GM12878 (cell line): ENCODE measurements at regions not wholly inside any gene's neighbourhood (a gene's known extent, or its start where the extent isn't known, plus 50 kb on each side); places are given as distances from the start of the nearest gene placed in this dataset.

Source experiments
- ATAC-seq: fragments of 200-7000 bp; cut with Tn5 transposase; 3 replicates; pipeline ENCODE4 v1.9.1; 2020; ENCODE audit warnings: mild to moderate bottlenecking, moderate library complexity
- BruUV-seq: library from RNA; stranded (reverse); fragments of 400-500 nt; replicated peaks from 2 replicates; lab custom pipeline; 2021; lab: Mats Ljungman, UMichigan
- CTCF ChIA-PET: fragments of 300-600 bp; sonication (Branson Sonifier 250); formaldehyde crosslinking; extraction: SDS; loops from one replicate; lab custom pipeline; 2021; ENCODE audit warnings: inconsistent platforms; lab: Yijun Ruan, JAX
- POLR2A ChIA-PET: fragments of 350-600 bp; formaldehyde crosslinking; extraction: SDS; loops from one replicate; lab custom pipeline; 2021; ENCODE audit warnings: inconsistent platforms; lab: Charles Lee
- RAD21 ChIA-PET: fragments of 300-600 bp; sonication (Branson Sonifier 250); formaldehyde crosslinking; loops from one replicate; lab custom pipeline; 2023; ENCODE audit warnings: antibody characterized with exemption; ENCODE audit not compliant: unreplicated experiment; lab: Charles Lee
- SMC1A ChIA-PET: fragments of 300-600 bp; sonication (Branson Sonifier 250); formaldehyde crosslinking; loops from one replicate; lab custom pipeline; 2023; ENCODE audit not compliant: unreplicated experiment, uncharacterized antibody; lab: Charles Lee
- DNase-seq: peaks from one replicate; pipeline ENCODE4 v3.0.0-alpha.2; 2011; ENCODE audit warnings: low read depth, low spot score
- FAIRE-seq: peaks from 3 replicates; lab custom pipeline; 2011; peaks lifted over from hg19 to GRCh38; lab: Jason Lieb, UNC
- H2AFZ ChIP-seq: 2 replicates; pipeline ENCODE4 v1.6.0; 2011; ENCODE audit warnings: low read depth, low read length, control low read depth; ENCODE audit not compliant: control insufficient read depth
- H3K27ac ChIP-seq: 2 replicates; pipeline ENCODE4 v1.5.1; 2011; ENCODE audit warnings: control low read depth; ENCODE audit not compliant: control insufficient read depth, insufficient read depth
- H3K27me3 ChIP-seq, 2 experiments: replicated peaks in 1 of 2; 2 replicates each; pipeline versions ENCODE4 v1.6.0 to v1.6.1; 2011; ENCODE audit warnings: low read length in 1 of 2; ENCODE audit not compliant: control insufficient read depth in 2 of 2, insufficient read depth in 2 of 2
- H3K36me3 ChIP-seq, 2 experiments: 2 replicates each; pipeline ENCODE4 v1.5.1; 2011; ENCODE audit warnings: low read length in 1 of 2; ENCODE audit not compliant: control insufficient read depth in 2 of 2, insufficient read depth in 2 of 2
- H3K4me1 ChIP-seq: 2 replicates; pipeline ENCODE4 v1.6.1; 2011; ENCODE audit warnings: mild to moderate bottlenecking, low read length, moderate library complexity, mixed read lengths; ENCODE audit not compliant: control insufficient read depth, insufficient read depth
- H3K4me2 ChIP-seq: 2 replicates; pipeline ENCODE4 v1.6.0; 2011; ENCODE audit warnings: control low read depth; ENCODE audit not compliant: control insufficient read depth, insufficient read depth
- H3K4me3 ChIP-seq: fragments of 200-600 bp; sonication (generic); 2 replicates; pipeline ENCODE4 v1.5.1; 2016
- H3K79me2 ChIP-seq: 2 replicates; pipeline ENCODE4 v1.6.0; 2011; ENCODE audit warnings: low read length; ENCODE audit not compliant: control insufficient read depth, insufficient read depth
- H3K9ac ChIP-seq: 2 replicates; pipeline ENCODE4 v1.8.0; 2011; ENCODE audit warnings: low read length, control low read depth, mixed read lengths; ENCODE audit not compliant: control insufficient read depth, insufficient read depth
- H3K9me3 ChIP-seq: replicated peaks from 3 replicates; pipeline ENCODE4 v1.5.1; 2011; ENCODE audit warnings: mild to moderate bottlenecking, low read length; ENCODE audit not compliant: control insufficient read depth, insufficient read depth
- H4K20me1 ChIP-seq: 2 replicates; pipeline ENCODE4 v1.6.0; 2011; ENCODE audit not compliant: control insufficient read depth, insufficient read depth
- ASH2L ChIP-seq: fragments of 300-600, 200-600 bp; sonication (generic); IDR thresholded peaks from 2 replicates; pipeline ENCODE4 v1.6.1; 2017; ENCODE audit warnings: low read depth, mild to moderate bottlenecking, borderline replicate concordance
- CBFB ChIP-seq: IDR thresholded peaks from 2 replicates; pipeline ENCODE4 v1.6.1; 2016; ENCODE audit warnings: antibody characterized with exemption, low read depth
- CHD4 ChIP-seq: fragments of 200-600 bp; sonication (generic); IDR thresholded peaks from 2 replicates; pipeline ENCODE4 v1.6.1; 2016; ENCODE audit warnings: mild to moderate bottlenecking
- E2F8 ChIP-seq: fragments of 450-650 bp; IDR thresholded peaks from 2 replicates; pipeline ENCODE4 v1.6.1; 2018; ENCODE audit warnings: mild to moderate bottlenecking, low read depth, moderate library complexity; ENCODE audit not compliant: partially characterized antibody
- JUNB ChIP-seq: IDR thresholded peaks from 2 replicates; pipeline ENCODE4 v1.6.1; 2016; ENCODE audit warnings: antibody characterized with exemption, mild to moderate bottlenecking
- NKRF ChIP-seq: fragments of 450-650 bp; conservative IDR thresholded peaks from 2 replicates; pipeline ENCODE4 v1.6.1; 2017; ENCODE audit warnings: mild to moderate bottlenecking, moderate library complexity
- POU2F2 ChIP-seq: IDR thresholded peaks from 3 replicates; pipeline ENCODE4 v1.6.1; 2011; ENCODE audit warnings: low read depth, mild to moderate bottlenecking, low read length, borderline replicate concordance
- PRDM15 ChIP-seq: fragments of 450-650 bp; formaldehyde crosslinking; IDR thresholded peaks from 2 replicates; pipeline ENCODE4 v1.4.0; 2020; ENCODE audit warnings: mild to moderate bottlenecking, moderate library complexity
- WGBS: methylation state at CpG from one replicate; pipeline ENCODE4 v1.1.6; 2016; ENCODE audit warnings: low lambda C conversion rate; ENCODE audit not compliant: insufficient replicate concordance, insufficient coverage; ENCODE audit errors: missing lambda C conversion rate; 5-methylcytosine and 5-hydroxymethylcytosine counted together
- in situ Hi-C: fragments of 300-500 bp; cut with MboI; formaldehyde crosslinking; loops from 9 replicates; pipeline ENCODE4 v1.14.3; 2018; ENCODE audit warnings: mixed read lengths
- intact Hi-C: fragments of 100-400 bp; cut with micrococcal nuclease; formaldehyde crosslinking; loops from one replicate; pipeline ENCODE4 v1.14.2; 2022; ENCODE audit not compliant: unreplicated experiment

- intact Hi-C loops = no loop called here
- no peak overlapping the region for H2AFZ ChIP-seq
Observed at GRCh38 chr21:16169779-16170178, 440.0 kb downstream of the USP25 start.

More at GRCh38 chr21:16169779-16170178, 440.0 kb downstream of the USP25 start:
- FAIRE-seq (no peak), ATAC-seq (no peak)
- ChIA-PET RAD21 (no interaction called here), POLR2A (no interaction called here), SMC1A (no interaction called here), CTCF (no interaction called here)
- in situ Hi-C loops = no loop called here
- no peaks in the 10 kb centered on the region for H3K27me3 ChIP-seq
- H4K20me1 ChIP-seq = no peaks in the 10 kb centered on the region
- H3K4me1 ChIP-seq = no peaks in the 10 kb centered on the region
- H3K4me2 ChIP-seq = no peak overlapping the region
- H3K9ac ChIP-seq = no peak overlapping the region
- no peaks in the 10 kb centered on the region for H3K79me2 ChIP-seq
- H3K4me3 ChIP-seq = no peak overlapping the region
- no peak for TF ChIP-seq CHD4
- no peak for TF ChIP-seq PRDM15 (CRISPR knock-in tag)
- no peak for TF ChIP-seq ASH2L
- no peak for TF ChIP-seq CBFB
- no peak for TF ChIP-seq E2F8
- TF ChIP-seq JUNB = no peak
- no peak for TF ChIP-seq POU2F2
- no peak for TF ChIP-seq NKRF
- TF ChIP-seq, all 136 proteins: peak for 0
- no peak for DNase-seq
- BruUV-seq = no TSS peak
- Histone ChIP-seq H3K9me3 (no peaks in the 10 kb centered on the region), H3K27ac (no peak overlapping the region), H3K36me3 (no peaks in the 10 kb centered on the region)
- WGBS = 31% methylated on average over 1 of the region's 1 CpG
